PC-3 (cell line): ENCODE measurements at regions not wholly inside any gene's neighbourhood (a gene's known extent, or its start where the extent isn't known, plus 50 kb on each side); places are given as distances from the start of the nearest gene placed in this dataset.

Experiments used
- ATAC-seq: fragments of 200-7000 bp; cut with Tn5 transposase; 2 replicates; pipeline ENCODE4 v1.9.1; 2020; ENCODE audit warnings: mild to moderate bottlenecking, moderate library complexity
- BruUV-seq: library from RNA; stranded (reverse); fragments of 400-500 nt; replicated peaks from 2 replicates; lab custom pipeline; 2021; lab: Mats Ljungman, UMichigan
- CTCF ChIA-PET: fragments of 300-600 bp; sonication (Branson Sonifier 250); formaldehyde crosslinking; loops from one replicate; lab custom pipeline; 2022; ENCODE audit warnings: antibody characterized with exemption; lab: Charles Lee
- POLR2A ChIA-PET: fragments of 300-600 bp; sonication (Branson Sonifier 250); formaldehyde crosslinking; loops from one replicate; lab custom pipeline; 2022; ENCODE audit warnings: antibody characterized with exemption; ENCODE audit not compliant: unreplicated experiment; lab: Charles Lee
- DNase-seq: peaks from one replicate; pipeline ENCODE4 v3.0.0-alpha.2; 2015
- H2AFZ ChIP-seq: fragments of 300-600 bp; sonication (generic); 2 replicates; pipeline ENCODE4 v1.6.0; 2016; ENCODE audit warnings: antibody characterized with exemption, low read length
- H3F3A ChIP-seq: fragments of 300-600 bp; sonication (generic); one replicate; pipeline ENCODE4 v1.6.0; 2017; ENCODE audit warnings: antibody characterized with exemption, low read length, control low read depth, mild to moderate bottlenecking; ENCODE audit not compliant: unreplicated experiment
- H3K27ac ChIP-seq: fragments of 300-600 bp; sonication (generic); 2 replicates; pipeline ENCODE4 v1.5.1; 2016; ENCODE audit warnings: mild to moderate bottlenecking, low read length
- H3K27me3 ChIP-seq: fragments of 300-600 bp; sonication (generic); 2 replicates; pipeline ENCODE4 v1.6.1; 2016; ENCODE audit warnings: low read length, mixed read lengths
- H3K36me3 ChIP-seq: fragments of 300-600 bp; sonication (generic); 2 replicates; pipeline ENCODE4 v1.6.1; 2016; ENCODE audit warnings: low read depth, mixed run types, low read length, mixed read lengths
- H3K4me1 ChIP-seq: fragments of 300-600 bp; sonication (generic); 2 replicates; pipeline ENCODE4 v1.5.1; 2016; ENCODE audit warnings: low read length; ENCODE audit not compliant: insufficient read depth
- H3K4me2 ChIP-seq: fragments of 300-600 bp; sonication (generic); 2 replicates; pipeline ENCODE4 v1.6.0; 2016; ENCODE audit warnings: low read length
- H3K4me3 ChIP-seq: fragments of 300-600 bp; sonication (generic); 2 replicates; pipeline ENCODE4 v1.5.1; 2016; ENCODE audit warnings: mild to moderate bottlenecking, low read length, mixed read lengths
- H3K79me2 ChIP-seq: fragments of 300-600 bp; sonication (generic); 2 replicates; pipeline ENCODE4 v1.6.1; 2017; ENCODE audit warnings: low read length, mixed read lengths
- H3K9ac ChIP-seq: fragments of 300-600 bp; sonication (generic); 2 replicates; pipeline ENCODE4 v1.6.0; 2016; ENCODE audit warnings: mild to moderate bottlenecking, low read length
- H3K9me2 ChIP-seq: fragments of 300-600 bp; sonication (generic); replicated peaks from 2 replicates; pipeline ENCODE4 v1.6.1; 2016; ENCODE audit warnings: mixed run types, low read length, mixed read lengths
- H3K9me3 ChIP-seq: fragments of 300-600 bp; sonication (generic); 2 replicates; pipeline ENCODE4 v1.6.1; 2016; ENCODE audit warnings: low read length, mixed read lengths
- H4K20me1 ChIP-seq: fragments of 300-600 bp; sonication (generic); 2 replicates; pipeline ENCODE4 v1.6.1; 2016; ENCODE audit warnings: low read length, mixed read lengths
- EZH2 ChIP-seq: fragments of 300-600 bp; sonication (generic); IDR thresholded peaks from one replicate; pipeline ENCODE4 v1.6.1; 2017; ENCODE audit warnings: antibody characterized with exemption, mild to moderate bottlenecking, low read length; ENCODE audit not compliant: unreplicated experiment
- EZH2phosphoT487 ChIP-seq: fragments of 300-600 bp; sonication (generic); IDR thresholded peaks from 2 replicates; pipeline ENCODE4 v1.6.1; 2018; ENCODE audit warnings: mild to moderate bottlenecking, antibody characterized with exemption, low read length, borderline replicate concordance
- intact Hi-C: fragments of 100-400 bp; cut with micrococcal nuclease; formaldehyde crosslinking; loops from 2 replicates; pipeline ENCODE4 v1.9.0; 2023
- TF ChIP-seq, protein P1 (sequence below): fragments of 300-600 bp; sonication (generic); conservative IDR thresholded peaks from 2 replicates; pipeline ENCODE4 v1.5.1; 2017; ENCODE audit warnings: antibody characterized with exemption, low read depth, mild to moderate bottlenecking, low read length

DNA sequence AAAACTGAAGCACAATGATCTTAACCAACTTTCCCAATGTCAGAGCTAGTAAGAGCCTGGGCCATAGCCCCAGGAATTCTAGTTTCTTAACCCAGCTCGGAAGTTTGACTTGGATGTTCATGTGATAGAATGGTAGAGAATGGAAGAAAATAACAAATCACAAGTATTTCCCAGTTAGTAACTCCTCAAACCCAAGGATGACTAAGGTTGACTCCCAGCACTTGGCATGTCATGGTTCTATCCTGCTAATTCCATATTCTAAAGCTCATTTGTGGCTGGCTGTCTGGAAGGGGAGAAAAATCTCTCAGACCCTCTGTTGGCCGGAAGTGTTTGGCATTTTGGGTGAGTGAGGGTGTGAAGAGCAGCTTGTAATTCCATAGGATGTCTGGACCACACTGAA, 248.7 kb downstream of the RFPL4B start:
- ChIA-PET CTCF (no interaction called here), POLR2A (no interaction called here)
- Histone ChIP-seq H3K9ac (no peak overlapping the region), H3K27me3 (no peaks in the 10 kb centered on the region), H2AFZ (no peak overlapping the region), H3K4me1 (no peaks in the 10 kb centered on the region), H3K4me3 (no peak overlapping the region), H3K36me3 (no peaks in the 10 kb centered on the region), H3K27ac (no peak overlapping the region), H3F3A (no peaks in the 10 kb centered on the region), H4K20me1 (no peaks in the 10 kb centered on the region), H3K4me2 (no peak overlapping the region), H3K9me3 (no peaks in the 10 kb centered on the region), H3K9me2 (no peaks in the 10 kb centered on the region), H3K79me2 (no peaks in the 10 kb centered on the region)
- TF ChIP-seq EZH2 (no peak), EZH2phosphoT487 (no peak)
- TF ChIP-seq, protein P1, sequence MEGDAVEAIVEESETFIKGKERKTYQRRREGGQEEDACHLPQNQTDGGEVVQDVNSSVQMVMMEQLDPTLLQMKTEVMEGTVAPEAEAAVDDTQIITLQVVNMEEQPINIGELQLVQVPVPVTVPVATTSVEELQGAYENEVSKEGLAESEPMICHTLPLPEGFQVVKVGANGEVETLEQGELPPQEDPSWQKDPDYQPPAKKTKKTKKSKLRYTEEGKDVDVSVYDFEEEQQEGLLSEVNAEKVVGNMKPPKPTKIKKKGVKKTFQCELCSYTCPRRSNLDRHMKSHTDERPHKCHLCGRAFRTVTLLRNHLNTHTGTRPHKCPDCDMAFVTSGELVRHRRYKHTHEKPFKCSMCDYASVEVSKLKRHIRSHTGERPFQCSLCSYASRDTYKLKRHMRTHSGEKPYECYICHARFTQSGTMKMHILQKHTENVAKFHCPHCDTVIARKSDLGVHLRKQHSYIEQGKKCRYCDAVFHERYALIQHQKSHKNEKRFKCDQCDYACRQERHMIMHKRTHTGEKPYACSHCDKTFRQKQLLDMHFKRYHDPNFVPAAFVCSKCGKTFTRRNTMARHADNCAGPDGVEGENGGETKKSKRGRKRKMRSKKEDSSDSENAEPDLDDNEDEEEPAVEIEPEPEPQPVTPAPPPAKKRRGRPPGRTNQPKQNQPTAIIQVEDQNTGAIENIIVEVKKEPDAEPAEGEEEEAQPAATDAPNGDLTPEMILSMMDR, result no peak
- intact Hi-C loops, result no loop called here
- DNase-seq, result no peak
- no peak for ATAC-seq
- no TSS peak for BruUV-seq

DNA sequence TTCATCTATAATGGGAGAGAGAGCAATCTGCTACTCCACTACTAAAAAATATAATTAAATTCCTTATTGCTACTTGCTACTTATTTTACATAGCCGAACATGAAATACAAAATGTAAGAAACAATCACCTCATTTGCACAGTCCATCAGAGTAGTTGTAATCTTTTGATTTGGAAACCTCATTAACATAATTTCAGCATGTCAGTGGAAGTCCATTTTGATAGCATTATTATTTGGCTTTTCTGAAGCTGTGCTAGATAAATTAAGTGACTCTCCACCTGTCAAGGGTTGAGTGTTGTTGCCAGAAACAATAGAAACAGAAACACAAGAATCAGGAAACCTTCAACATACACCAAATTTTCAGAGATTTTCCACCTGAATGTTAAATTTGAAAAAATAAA, 250.0 kb downstream of the RFPL4B start:
- CTCF ChIA-PET, result no interaction called here
- no peak for DNase-seq
- POLR2A ChIA-PET, result no interaction called here
- Histone ChIP-seq H3K36me3 (no peaks in the 10 kb centered on the region), H3K27ac (no peak overlapping the region), H2AFZ (no peak overlapping the region), H3K4me3 (no peak overlapping the region), H3K79me2 (no peaks in the 10 kb centered on the region), H3K4me1 (no peaks in the 10 kb centered on the region), H3K9me2 (no peaks in the 10 kb centered on the region), H4K20me1 (no peaks in the 10 kb centered on the region), H3F3A (no peaks in the 10 kb centered on the region), H3K4me2 (no peak overlapping the region), H3K9ac (no peak overlapping the region), H3K9me3 (no peaks in the 10 kb centered on the region), H3K27me3 (no peaks in the 10 kb centered on the region)
- no peak for ATAC-seq
- no TSS peak for BruUV-seq
- no peak for TF ChIP-seq EZH2phosphoT487
- TF ChIP-seq, protein P1, result no peak
- no peak for TF ChIP-seq EZH2
- intact Hi-C loops, result no loop called here

DNA sequence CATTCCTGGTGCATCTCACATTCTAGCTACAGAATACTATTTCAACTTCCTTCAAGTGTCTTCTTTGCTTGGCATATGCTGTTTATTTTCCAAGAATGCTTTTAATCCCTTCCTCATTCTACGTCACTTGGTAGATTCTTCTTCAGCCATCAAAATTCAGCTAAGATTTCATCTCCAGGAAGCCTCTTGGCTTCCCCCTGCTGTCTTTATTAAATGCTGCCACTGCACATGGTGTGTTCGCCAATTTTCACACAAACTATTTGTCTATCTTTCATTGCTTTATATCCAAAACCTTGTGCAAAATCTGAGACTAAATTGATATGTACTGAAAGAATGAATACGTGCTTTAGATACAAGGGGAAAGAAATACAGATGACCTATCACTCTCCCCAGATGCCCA, 253.0 kb downstream of the RFPL4B start:
- Histone ChIP-seq H3K27me3 (no peaks in the 10 kb centered on the region), H3K4me1 (no peaks in the 10 kb centered on the region), H3K9me3 (no peaks in the 10 kb centered on the region), H3K79me2 (no peaks in the 10 kb centered on the region), H3F3A (no peaks in the 10 kb centered on the region), H3K9ac (no peak overlapping the region), H3K9me2 (no peaks in the 10 kb centered on the region), H3K27ac (no peak overlapping the region), H3K4me3 (no peak overlapping the region), H3K36me3 (no peaks in the 10 kb centered on the region), H4K20me1 (no peaks in the 10 kb centered on the region), H3K4me2 (no peak overlapping the region), H2AFZ (no peak overlapping the region)
- intact Hi-C loops, result no loop called here
- TF ChIP-seq, protein P1, result 0 out of 2 replicates have a peak, but pooled peaks have one; percentile 13
- TF ChIP-seq EZH2 (no peak), EZH2phosphoT487 (no peak)
- DNase-seq (no peak), ATAC-seq (no peak)
- ChIA-PET POLR2A (no interaction called here), CTCF (no interaction called here)
- no TSS peak for BruUV-seq
